GM18511 (cell line): ENCODE measurements at regions not wholly inside any gene's neighbourhood (a gene's known extent, or its start where the extent isn't known, plus 50 kb on each side); places are given as distances from the start of the nearest gene placed in this dataset.
A peak's percentile ranks its signal among the peaks of the same experiment; 100 is the strongest.

ENCODE experiments used
- ATAC-seq: cut with Tn5 transposase; IDR thresholded peaks from one replicate; pipeline ENCODE4 v1.9.1; 2021; ENCODE audit warnings: mild to moderate bottlenecking, moderate library complexity; ENCODE audit not compliant: unreplicated experiment

DNA sequence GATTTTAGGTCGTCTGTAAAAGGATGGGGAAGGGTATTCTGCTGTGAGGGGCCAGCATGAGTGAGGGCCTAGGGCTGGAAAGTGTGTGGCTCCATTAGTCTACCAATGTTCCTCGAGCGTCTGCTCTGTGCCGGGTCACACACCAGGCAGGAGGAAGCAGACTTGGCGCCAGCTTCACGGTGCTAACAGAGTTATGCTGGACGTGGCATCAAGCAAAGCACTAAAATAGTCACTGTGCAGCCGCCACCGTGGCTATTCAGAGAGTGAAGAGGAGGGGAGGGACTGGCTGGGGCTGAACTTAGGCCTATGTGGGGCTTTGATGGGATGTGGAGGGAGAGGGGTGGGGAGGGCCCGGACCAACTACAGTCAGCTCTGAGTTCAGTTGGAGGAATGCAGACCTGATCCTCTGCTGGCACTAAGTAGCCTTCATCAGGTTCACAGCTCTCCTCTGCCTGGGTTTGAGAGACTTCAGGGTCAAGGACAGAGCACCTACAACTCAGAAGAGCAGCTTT is 83.9 kb upstream of the MSX1 start:
- ATAC-seq = no peak

DNA sequence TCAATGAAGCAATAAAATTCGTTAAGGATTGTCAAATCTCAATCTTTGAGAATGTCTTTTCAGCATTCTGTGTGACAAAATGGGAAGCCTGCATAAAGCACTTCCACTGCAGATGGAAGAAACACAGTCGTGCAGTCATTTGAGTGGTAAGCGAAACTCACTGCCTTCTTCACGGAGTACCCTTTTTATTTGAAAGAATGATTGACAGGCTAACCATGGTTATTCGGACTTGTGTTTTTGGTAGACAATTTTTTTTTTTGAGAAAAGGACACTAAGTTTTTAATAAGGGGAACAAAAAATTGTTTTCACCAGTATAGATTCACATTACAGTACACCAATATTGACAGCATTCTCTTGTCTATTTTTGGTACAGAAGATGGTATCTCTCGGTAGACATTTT is 86.9 kb upstream of the MSX1 start:
- ATAC-seq = no peak

DNA sequence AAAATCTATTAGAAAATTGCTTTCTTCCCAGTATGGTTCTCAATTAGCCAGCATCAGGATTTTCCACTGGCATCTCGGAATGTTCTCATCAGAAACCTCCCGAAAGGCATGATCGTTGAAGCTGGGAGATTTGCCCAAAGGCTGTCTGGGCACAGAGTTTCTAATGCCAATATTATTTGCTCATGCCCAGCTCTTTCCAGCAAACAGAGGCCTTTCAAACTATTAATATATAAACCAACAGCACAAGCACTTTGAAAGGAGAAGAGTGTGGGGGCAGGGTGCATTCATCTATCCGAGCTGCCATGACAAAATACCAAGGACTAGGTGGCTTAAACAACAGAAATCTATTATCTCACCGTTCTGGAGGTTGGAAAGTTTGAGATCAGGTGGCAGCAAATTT is 88.3 kb upstream of the MSX1 start:
- ATAC-seq = no peak

DNA sequence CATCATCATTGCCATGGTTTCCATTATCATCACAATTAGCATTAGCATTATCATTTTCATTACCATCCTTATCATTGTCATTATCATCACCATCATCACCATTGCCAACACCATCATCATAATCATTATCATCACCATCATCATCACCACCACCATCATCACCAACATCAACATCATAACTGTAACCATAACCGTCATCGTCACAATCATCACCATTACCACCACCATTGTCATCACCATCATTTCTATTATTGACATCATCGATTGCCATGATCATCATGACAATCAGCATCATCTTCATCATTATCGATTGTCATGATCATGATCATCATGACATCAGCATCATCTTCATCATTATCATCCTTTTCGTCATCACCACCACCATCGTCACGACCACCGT is 88.9 kb upstream of the MSX1 start:
- ATAC-seq = no peak

DNA sequence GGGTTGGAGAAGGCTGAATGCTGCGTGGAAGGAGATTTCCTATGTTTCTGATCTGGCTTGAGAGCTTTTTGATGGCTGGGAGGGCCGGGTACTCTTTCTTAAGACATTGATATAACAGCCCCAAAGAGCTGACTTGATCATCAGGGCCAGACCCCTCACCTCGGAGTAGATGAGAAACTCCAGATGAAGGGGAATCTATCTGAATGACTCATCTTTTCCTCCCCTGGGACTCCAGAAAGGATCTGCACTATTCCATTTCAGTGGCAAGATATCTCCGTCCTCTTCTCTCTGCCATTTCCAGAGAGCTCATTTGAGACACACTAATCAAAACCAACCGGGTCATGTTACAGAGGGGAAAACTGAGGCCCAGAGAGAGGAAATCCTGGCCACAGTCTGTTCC is 92.9 kb upstream of the MSX1 start:
- no peak for ATAC-seq

DNA sequence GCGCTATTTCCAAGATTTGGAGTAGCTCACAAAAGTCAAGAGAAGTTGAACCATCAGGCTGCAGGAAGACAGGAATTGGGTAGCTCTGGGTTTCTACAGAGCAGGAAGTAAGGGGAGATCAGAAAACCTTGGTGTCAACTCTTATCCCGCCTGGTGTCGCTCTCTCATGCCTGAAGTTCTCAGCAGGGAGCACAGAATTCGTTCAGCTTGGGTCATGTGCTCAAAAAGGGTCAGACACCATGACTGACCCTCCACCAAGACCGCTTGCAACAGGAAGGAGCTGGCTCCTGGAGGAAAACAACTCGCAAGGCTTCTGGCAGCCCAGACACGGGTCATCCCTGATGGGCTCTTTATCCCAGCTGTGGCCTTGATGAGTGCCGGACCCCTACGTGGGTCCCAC is 93.7 kb upstream of the MSX1 start:
- ATAC-seq = no peak

DNA sequence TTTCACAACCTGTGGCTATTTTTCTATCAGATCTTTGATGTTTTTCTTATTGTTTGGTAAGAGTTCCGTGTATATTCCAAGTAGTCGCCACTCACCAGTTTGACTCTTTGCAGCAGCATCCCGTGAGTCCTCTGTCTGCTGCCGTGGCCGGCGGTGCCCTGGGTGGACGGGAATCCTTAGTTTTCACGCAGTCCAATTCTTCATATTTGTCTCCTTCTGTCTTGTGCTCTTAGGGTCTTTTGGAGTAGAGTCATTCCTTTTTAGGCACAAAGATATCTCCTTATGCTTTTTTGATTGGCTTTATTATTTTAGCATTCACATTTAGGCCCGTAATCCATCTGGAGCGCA is 94.9 kb upstream of the MSX1 start:
- ATAC-seq = no peak

DNA sequence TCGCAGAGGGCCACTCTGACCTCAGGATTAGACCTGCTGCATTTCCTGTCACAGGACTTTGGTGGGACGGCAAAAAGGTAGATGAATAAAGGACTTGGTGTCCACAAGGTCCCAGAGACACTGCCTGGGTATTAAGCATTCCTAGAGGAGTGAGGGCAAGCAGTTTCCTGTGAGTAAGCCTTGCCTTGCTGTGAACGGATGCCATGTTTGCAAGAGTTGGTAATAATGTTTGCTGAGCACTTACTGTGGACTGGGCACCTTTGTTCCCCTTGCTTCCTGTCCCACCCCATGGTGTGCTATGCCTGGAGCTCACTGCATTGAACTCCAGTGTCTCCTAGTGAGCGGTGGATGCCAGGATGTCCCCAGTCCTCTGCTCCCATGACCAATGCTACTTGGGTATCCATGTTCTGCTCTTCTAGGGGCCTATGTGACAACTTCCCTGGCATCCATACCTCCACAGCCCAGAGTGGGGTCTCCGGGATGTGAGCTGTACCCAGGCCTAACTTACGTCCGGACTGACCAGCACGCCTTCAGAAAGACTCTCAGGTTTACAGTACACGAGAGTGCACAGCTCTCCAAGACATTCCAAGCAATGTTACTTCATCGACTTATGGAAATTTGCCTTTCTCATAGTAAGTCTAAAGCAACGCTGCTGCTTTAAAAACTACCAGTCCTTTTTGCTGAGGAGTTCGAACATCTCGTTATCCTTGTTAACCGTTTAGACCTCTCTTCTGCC is 95.5 kb upstream of the MSX1 start:
- no peak for ATAC-seq

DNA sequence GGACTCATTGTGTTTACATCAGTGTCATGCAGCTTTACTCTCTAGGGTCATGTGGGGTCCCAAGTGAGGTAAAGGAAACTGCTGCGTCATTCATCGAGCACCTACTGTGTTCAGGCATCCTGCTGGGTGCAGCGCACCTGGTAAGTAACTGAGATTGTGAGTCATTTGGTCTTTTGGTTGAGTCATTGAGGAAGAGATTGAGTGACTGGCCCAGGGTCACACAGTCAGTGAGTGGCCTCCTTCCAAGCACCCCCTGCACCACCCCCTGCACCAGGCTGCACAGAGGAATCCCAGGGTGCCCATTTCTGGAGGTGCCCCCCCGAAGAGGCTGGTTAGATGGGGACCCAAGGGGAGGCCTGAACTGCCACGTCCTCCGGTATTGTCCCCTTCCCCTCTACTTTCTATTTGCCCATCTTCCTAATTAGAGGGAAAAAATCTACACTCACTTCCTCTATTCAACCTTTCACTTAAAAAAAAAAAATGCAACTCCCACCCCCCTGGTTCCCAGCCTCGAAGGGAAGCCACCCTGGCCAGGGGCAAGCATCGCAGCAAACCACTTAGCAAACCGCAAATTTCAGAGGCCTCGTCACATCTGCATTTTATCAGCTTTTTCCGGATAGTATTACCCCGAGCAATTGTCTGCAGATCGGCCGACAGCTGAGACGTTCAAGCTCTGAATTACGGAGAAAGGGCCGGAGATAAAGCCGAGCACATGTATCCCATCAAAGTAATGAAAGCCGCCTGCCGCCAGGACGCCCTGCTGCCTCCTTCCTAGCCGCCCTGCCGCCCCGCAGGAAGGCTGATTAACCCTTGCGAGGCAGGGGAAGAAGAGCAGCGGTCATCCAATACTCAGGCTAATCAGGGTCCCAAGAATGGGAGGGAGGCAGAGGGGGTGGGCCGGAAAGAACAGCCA is 96.3 kb upstream of the MSX1 start:
- ATAC-seq = peak; percentile 91

DNA sequence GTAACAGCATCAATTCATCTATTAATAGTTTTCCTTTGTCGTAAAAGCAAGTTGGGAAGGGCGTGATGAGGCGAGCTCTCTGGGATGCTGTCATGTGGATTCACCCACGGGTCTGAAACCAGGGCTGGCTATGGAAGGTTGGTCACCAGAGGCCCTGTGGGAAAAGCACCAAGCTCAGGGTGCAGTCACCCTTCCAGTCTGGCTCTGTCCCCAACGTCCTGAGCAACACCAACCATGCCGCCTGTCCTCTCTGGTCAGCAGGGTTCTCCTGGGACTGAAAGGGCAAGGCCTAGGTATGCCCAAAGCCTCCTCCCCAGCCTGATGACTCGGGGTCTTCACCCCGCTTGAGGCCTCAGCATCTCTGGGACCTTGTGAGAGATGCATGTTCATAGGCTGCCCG is 97.2 kb upstream of the MSX1 start:
- ATAC-seq = no peak

DNA sequence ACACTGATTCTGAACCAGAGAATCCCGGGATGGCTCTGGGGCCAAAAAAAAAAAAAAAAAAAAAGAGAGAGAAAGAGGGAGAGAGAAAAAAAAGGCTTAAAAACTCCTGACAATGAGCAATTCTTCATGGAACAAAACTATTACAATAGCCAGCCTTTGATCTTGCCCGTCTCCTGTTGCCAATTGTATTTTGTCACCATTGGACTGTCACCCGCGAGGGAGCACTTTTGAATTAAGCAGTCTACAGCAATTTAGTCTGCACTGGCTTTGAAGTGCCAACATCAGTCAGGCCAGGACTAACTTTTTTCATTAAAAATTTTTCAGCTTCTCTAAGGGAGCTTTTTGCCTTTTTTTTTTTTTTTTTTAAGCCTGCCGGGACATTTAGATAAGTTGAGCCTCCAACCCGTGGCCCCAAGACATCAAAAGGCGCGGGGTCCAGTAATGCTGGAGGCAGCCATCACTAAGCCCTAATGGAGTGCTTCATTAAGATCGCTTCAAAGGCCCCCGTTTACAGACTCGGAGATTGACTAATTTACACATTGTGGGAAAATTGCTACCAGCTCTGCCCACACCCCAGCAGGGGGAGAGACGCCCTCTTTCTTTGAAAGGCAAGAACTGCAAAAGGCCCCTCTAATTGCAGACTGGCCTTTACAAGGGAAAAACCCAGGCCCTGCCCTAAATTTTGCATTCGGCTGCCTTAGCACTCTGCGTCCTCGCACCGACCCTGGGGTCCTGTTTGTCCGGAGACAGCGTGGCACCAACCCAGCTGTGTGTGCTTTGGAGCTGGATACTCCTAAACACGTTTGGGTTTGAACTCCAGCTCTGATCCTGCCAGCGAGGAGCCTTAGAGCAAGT is 98.1 kb upstream of the MSX1 start:
- ATAC-seq = no peak

DNA sequence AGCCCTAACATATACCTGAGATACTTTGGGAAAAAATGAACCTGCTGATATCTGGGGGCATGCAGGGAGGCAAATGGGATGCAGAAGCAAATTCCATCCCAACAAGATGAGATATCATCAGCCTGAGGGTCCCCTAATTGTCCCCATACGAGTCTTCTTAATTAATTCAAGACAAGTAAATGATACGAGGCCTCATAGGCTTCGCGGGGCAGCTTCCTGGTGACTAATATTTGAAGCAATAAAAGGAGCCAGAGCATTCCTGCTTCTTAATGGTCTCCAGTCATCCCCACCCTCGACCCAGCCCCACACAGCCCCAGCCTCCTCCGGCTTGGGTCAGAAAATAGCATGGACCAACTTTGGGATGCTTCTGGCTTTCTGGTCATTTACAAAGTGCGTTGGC is 99.6 kb upstream of the MSX1 start:
- ATAC-seq = no peak

DNA sequence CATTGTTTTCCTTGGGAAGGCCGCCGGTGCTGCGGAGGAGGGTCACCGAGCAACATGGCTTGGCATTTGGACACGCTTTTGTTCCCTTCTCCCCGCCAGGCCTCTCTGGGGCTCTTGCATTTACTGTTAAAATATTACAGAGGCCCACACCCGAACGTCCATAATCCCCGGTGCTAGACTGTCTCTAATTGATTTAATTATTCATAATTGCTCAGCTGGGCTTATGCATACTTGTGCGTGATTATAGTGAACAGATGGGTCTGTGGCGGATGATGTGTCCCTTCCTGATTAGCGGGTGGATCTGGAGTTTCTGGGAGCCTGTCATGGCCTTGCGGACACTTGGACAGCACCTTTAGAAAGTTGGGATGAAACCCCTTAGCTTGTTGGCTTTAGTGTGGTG is 100.2 kb upstream of the MSX1 start:
- ATAC-seq = no peak

DNA sequence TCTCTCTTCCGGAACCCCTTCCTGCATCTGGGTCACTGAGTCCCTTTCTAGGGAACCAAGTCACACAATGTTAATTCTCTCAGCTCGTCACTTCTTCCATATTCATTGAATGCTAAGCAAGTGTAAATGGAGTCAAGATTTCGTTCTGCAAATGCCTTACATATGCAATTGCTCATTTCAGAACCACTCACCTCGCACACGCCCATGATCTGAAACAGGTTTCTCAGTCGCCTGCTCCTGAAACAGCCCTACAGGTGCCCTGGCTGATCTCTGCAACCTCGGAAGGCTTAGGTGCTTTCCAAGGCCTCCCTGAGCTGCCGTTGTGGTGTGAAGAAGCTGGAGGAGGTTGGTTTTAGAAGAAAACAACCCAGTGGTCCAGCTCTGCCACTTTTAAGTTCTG is 100.8 kb upstream of the MSX1 start:
- peak; percentile 40 for ATAC-seq

DNA sequence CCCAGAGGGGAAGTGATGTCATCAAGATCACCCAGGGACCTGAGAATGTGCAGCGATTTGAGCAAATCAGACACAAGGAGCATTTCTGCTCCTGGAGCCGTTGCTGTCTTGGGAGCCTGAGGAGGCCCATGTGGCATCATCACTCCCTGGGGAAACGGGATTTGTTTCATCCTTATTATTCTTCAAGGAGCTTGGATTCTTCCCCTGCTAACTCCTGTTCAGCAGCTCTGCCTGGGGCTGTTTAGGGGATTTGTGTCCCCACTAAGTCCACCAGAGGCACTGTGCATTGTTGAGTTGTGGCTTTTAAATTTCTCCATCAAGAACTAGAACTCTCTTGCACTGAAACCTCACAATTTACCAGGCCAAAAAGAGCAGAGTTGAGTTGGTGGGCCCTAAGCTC is 104.2 kb upstream of the MSX1 start:
- no peak for ATAC-seq

DNA sequence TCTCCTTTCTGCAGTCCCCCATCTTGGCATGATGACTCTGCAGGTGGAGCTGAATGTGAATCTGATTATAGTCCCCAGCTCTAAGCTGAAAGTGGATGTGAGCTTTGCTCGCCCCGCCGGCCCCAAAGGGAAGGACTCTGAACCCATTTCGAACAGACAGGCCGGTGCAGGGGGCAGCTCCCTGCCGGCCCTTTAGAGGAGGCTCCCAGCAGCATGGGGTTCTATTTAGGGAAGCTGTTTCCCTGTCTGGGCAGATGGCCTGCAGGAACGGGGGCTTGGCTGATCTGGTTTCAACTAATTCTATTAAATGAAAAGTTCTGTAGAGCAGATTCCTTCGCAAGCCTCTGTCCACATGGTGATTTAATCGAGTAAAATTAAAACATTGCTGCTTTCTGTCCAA is 104.8 kb upstream of the MSX1 start:
- ATAC-seq = no peak

DNA sequence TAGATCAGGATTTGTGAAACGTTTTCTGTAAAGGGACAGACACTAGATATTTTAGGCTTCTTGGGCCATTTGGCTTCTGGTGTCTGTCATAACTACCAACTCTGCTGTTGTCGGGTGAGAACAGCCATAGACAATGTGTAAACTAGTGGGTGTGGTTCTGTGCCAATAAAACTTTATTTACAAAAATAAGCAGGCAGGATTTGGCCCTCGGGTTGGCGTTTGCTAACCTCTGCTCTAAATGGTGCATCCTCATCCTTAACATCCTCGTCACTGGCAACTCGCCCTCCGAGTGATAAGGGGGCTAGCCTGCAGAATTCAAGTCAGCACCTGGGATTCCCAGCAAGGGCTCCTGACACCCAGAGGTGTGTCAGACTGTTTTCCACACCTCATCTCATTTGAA is 105.8 kb upstream of the MSX1 start:
- ATAC-seq = no peak

DNA sequence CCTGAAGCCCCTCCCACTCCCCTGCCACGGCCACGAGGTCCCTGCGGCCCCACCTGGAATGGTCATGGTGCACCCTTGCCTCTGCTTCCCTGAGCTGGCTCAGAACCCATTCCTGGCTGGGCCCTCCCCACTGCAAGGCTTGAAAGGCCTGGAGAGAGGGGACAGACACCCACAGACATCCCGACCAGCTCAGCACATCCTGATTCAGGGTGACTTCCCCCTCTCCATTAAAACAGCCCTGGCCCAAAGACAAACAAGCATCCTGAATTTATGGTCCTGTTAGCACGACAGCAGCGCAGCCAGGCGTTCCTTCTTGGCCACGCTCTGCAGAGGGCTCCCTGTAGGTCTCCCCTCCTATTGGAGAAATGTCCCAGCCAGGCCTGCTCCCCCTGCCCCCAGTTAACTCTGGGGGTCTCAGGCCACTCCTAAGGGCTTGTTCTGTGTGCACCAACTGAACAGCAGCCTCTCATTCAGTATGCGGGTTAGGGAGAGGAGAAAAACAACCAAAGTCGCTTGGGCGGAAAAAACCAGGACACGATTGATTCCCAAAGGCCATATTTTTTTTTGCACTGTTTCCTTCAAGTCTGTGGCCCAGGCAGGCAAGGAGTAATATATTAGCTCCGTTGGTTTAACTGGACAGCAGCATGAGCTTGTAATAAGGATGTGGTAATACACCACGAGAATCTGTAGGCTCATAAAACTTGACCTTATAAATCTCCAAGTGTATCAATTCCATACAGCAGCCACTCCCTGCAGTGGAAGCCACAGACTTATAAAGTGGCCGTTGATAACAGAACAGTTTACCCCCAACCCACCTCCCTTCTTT is 106.7 kb upstream of the MSX1 start:
- ATAC-seq = no peak

DNA sequence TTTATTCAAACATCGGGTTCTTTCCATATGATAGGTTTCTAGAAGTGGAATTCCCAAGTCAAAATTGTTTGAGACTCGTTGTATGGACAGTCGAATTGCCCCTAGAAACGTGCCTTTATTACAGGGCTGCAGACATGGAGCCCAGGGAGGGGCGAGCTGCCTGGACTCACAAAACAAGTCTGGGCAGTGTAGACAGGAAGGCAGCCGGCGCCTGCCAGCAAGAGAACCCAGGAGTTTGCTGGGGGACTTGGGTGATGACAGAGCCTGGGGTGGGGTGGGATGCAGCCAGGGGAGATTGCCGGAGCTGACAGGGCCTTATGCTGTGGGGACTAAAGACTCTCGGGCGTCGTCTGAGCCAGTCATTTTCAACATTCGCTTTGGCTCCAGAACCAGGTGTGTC is 107.4 kb upstream of the MSX1 start:
- ATAC-seq = no peak

DNA sequence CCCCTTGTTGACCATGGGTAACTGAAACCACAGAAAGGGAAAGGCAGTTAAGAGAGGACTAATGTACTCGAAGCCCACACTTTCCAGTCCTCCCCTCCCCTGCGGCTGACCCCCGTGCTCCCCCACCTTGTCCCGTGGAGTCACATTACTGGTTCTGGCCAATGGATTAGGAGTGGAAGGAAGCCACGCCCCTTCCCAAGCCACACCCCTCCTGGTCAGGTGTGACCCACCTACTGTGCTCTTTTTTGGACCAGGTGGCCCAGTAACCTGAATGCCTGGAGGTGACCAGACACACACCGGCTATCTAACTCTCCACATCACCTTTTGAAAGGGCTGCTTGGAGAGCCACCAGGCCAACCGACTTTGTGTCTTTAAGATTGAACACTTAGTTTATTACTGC is 109.3 kb upstream of the MSX1 start:
- no peak for ATAC-seq

DNA sequence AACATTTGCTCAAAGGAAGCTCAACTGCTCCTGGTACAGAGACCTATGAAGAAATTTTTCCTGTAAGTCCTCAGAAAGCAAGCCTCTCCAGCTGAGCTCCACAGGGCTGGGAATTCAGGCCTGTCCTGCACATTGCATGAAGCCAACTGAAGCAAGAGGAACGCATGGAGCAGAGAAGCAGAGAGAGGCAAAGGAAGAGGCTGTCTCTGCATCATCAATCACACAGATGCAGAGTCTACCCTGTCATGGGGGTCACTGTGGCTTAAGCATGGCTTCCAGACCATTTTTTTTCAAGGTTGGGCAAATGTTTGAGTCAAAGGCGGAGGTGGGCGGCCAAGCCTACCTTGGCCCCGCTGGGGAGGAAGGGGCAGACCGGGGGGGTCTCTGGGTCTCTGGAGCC is 110.3 kb upstream of the MSX1 start:
- ATAC-seq = no peak
